HG02759 (cell line): ENCODE measurements at regions not wholly inside any gene's neighbourhood (a gene's known extent, or its start where the extent isn't known, plus 50 kb on each side); places are given as distances from the start of the nearest gene placed in this dataset.
"Not testable (repeated sequence)": the region's sequence is repeated elsewhere in the genome, so short reads cannot be mapped to it uniquely, and the experiment has no call there.

Experiments used
- ATAC-seq: cut with Tn5 transposase; IDR thresholded peaks from one replicate; pipeline ENCODE4 v1.9.1; 2021; ENCODE audit warnings: mild to moderate bottlenecking, moderate library complexity; ENCODE audit not compliant: unreplicated experiment

DNA sequence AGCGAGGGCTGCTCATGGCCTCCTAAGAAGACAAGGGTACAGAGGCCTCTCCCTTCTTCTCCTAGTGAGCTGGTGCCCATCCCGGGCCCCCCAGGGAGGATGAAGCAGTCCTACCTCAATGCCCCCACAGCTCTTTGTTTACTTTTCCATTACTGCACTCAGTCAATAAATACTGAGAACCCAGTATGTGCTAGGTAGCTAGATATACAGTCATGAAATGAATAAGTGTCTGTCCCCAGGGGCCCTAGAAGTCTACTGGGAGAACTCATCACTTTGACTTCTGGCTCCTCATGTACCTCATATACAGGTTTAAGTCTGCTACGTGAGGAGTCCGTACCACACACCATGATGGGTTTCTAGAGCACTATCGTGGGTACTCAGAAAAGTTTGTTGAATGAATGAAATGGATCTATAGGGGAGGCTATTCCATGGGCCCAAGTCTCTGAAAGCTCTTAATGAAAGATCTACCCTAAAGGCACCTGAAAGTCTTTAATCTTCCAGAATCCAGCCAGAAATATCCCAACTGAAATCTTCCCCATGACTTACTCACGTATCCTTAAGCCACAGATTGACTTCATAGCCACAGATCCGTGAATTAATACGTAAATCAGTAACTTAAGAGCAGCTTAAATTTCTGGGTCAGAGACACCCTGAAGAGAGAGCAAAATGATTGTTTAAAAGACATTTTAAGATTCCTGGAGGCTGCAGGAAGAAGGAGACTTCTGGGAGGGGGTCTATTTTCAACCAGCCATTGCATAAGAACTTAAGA is 51.6 kb upstream of the POMP start:
- no peak for ATAC-seq

DNA sequence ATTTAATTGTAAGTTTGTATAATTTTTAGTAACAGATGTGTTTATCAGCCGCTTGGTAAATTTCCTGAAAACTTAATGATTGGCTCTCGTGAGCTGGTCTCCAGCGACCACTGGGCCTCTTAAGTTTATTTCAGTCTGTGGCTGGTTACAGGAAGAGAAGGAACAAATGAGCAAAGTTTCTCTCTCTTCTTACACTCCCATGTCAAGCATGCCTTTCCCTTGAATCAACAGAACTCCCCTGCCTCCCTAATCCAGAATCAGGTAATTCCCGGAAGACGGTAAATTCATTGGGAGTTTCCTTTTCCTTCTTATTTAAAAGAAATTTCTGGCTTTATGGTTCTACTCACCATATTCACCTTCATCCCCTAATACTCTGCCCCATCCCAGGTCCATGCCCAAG is 52.5 kb upstream of the POMP start:
- ATAC-seq: no peak

DNA sequence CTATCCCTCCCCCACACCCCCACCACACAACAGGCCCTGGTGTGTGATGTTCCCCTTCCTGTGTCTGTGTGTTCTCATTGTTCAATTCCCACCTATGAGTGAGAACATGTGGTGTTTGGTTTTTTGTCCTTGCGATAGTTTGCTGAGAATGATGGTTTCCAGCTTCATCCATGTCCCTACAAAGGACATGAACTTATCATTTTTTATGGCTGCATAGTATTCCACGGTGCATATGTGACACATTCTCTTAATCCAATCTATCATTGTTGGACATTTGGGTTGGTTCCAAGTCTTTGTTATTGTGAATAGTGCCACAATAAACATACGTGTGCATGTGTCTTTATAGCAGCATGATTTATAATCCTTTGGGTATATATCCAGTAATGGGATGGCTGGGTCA is 53.8 kb upstream of the POMP start:
- ATAC-seq: not testable (repeated sequence)

DNA sequence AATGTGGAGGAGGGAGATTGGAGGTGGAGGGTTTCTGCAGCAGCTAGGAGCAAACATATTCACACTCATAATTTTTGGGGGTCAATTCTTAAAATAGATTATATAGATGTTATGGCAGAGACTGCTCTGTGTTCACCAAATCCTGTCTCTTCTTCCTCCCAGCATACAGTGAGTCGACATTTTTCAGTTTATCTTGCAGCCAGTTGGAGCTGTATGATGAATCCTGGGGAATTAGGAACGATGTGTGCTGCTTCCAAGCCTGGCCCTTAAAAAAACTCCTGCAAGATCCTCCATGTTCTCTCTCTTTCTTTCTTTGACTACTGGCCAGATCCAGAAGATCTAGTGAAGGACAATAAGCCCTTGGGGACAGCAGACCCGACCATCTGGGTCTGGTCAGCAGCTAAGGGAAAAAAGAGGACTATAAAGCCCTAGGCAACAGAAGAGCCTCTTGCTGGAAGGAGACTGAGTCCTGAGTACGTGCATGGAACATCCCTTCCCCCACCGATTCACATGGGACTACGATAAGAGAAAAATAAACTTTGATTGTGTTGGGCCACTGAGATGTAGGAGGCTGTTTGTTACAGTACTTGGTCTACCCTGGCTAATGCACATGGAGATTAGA is 55.8 kb upstream of the POMP start:
- ATAC-seq: no peak

DNA sequence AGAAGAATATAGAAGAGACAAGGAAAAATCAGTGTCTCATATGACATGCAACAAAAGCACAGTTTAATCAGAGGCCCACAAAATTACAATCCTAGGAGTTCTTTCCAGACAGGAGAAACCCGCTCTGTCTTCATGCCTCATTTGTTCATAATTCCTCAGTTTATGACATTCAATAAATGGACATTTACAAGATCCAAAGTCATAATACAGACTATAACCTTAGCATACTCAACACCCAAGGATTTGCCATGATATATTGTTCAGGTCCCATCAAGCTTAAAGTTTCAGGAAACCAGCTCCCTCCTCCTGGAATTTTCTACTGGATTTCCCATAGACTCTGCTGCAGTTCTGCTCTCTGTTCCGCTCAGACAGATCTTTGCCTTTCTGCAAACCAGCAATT is 56.4 kb upstream of the POMP start:
- no peak for ATAC-seq

DNA sequence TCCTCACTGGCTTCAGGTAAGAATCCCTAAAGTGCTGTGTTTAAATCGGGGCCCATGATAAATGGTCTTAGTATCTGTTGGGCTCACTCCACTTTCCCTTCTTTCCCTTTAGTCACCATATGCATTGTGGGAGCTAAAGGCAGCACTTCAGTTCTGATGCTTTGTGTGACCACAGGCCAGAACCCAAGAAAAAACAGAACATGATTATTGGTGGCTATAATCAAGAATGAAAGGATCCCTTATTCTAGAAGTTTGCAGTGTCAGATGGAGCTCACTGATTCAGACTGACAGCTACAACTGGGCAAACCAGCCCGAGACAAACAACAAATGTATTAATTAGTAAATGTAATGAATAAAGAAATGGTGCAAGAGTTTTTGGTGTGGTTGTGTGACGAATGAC is 57.3 kb upstream of the POMP start:
- ATAC-seq: no peak

DNA sequence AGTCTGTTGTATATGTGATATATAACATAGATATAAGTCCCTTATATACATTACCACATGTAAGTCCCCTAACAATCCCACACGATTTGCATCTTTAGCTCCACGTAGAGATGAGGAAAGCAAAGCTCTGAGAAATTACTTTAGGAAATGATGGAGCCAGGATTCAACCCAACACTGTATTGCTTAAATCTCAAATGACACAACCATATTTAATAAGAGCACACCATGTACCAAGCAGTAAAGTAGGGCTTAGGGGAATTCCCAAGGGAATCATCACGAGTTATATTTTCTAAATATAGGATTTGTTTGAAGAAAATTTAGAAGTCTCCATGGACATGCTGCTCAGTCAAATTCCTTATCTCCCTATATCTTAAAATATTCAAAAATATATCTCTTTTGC is 61.3 kb upstream of the POMP start:
- no peak for ATAC-seq

DNA sequence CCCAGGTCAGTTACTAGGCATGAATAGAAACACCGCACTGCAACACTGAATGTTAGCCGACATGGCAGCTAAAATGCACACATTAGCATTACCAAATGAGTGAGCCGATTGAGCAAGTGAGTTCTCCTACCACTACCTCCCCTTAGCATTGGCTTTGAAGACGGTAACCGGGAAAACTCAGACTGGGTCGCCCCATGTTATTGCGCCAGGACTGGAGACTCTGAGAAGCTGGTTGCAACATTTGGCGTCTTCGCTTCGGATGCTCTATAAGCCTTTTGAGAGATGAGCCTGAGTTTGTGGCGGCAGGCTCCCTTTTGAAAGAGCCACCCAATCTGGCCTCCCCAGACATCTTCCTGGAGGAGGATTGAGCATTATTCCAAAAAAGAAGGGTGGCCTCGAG is 68.5 kb upstream of the POMP start:
- ATAC-seq: no peak

DNA sequence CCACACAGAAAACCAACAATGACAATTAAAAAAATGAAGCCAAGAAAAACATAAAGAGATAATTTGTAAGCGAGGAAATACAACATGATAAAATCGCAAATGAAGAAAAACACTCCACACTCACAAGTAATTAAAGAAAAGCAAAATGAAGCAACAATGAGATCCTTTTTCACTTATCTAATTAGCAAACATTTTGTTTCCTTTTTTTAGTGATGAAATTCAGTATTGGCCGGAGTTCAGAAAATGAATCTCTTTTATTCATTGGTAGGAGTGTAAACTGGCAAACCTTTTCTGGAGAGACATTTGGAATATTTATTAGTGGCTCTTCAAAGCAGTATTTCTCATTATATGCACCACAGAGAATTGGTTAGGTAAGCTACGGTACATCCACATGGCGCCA is 70.6 kb upstream of the POMP start:
- no peak for ATAC-seq

DNA sequence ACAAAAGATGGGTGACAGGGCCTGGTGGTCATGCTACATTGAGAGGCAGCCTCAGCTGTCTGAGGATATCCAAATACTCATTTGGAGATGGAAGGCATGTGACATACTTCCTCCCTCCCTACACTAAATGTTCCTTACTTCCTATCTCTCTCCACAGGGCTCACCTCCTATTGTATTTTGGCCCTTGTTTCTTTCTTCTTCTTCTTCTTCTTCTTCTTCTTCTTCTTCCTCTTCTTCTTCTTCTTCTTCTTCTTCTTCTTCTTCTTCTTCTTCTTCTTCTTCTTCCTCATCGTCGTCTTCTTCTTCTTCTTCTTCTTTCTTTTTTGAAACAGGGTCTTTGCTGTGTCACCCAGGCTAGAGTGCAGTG is 71.8 kb upstream of the POMP start:
- no peak for ATAC-seq

DNA sequence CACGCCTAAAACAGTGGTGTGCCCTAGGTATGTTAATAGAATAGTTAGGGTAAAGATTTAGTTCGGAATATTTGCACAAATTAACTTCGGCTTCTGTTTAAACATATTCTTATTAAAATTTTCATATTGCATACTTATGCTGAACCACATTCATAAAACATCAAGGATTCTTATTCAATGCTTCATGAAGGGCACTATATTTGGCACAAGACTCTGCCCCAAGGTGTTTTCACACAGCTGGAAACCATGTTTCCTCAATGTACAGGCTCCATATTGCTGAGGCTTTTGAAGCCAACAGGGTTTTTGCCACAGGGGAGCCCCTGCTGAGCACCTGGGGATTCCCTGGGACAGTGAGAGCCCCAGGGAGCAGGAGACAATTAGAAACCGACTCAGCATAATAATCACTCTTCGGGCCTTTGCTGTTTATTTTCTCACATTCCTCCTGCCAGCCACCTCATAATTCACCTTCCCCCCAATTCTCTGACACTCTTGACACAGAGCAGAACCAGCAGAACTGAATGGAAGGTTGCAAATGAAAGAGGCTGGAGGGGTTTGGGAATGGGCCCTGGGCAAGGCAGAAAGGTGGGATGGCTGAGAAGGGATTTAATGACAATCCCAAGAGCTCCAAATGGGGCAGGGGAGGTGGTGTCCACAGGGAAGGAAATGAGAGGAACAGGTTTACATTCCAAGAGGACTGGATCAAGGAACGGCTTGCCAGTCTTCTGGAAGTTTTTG is 72.3 kb upstream of the POMP start:
- no peak for ATAC-seq

DNA sequence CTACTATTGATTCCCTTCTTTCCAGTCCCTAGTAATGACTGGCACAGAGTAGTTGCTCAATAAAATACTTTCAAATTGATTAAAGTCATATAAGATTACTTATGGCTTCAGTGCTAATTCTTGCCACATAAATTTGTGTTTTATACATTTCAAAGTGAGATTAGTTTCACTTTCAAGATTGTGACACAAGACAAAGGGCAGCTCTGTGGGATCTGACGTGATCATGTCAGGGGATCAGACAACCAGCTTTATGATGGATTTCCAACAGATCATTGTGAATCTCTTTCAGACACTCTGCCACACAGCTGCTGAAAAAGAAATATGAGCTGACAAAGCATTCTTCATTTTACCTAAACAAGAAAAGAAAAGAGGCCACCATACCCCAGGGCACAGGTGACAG is 73.4 kb upstream of the POMP start:
- ATAC-seq: no peak

DNA sequence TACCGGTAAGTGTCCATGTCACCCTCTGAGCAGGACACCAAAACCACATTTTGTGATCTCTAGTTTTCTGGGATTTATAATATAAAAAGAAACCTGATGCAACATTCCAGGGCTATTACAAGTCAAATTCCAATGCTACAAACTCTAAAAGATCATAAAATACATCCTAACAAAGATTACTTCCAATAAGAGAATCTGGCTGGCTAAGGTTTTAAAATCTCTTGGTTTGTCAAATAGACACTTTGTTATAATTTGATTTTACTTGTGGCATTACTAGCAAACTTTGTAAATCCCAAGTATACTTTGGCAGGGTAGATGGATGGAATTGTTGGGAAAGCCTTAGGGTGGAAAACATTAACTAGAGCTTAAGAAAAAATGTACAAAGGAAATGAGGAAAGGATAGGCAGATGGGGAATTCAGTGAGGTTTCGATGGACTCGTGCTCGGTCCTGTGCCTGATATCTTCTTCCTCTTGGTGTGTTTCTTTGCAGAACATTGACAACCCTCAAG is 74.0 kb upstream of the POMP start:
- ATAC-seq: no peak

DNA sequence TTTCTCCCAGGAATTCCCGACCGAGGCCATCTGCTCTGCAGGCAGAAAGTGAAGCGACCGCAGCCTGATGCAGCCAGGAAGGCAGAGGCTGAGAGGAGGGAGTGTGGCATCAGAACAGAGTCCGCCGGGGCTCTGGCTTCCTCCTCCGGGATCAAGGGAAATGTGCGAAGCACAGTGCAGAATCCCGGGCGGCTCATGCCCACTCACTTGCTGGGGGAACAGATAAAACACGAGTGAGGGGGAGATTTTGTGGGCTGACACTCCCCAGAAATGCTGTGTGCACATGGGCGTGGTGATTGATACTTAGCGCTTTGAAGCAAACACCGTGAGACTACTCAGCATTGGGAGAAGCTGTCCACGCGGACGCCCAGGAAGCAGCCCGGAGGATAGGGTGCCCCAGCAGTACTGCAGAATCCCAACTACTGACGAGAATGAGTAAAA is 75.3 kb upstream of the POMP start:
- ATAC-seq: no peak

DNA sequence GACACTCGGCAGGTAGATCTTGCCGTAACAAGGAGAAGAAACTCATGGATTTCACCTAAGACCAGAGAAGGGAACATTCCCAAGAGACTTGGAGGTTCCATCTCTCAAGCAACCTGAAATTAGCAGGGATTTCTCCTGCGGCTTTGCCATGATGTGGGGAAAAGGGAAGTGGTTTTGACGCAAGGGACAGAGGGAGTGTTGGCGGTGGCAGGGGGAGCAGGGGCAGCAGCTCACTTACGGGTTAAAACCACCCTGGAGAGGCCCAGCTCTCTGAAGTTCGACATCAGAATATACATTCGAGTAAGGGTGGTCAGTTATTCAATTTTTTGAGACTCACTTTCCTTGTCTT is 76.1 kb upstream of the POMP start:
- ATAC-seq: no peak

DNA sequence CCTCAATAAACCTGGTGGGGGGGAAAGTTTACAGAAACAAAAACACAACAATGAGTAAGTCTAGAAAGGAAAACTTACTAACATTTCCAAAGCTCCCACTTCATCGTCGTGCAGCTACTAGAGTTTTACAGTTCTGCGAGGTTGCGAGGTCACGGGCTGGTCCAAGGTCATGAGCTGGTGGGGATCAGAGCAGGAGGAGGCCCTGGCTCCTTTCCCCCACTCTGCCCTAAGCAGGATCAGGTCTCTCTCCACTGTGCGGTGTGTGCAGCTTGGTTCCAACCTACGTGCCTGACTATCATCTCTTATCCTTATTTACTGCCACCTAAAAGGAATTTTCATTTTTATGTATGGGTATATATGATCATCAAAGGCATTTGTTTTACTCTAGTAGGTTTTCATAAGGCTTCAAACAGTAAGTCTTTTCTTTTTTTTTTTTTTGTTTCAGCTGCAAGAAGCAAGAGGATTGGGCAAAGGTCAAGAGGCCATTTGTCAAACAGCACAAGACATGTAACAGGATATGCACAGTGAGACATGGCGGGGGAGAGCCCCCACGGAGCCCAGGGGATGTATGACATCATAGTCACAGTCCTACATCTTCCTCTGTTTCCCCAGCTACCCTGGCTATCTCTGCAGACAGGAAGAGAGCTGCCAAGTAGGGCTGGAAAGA is 76.6 kb upstream of the POMP start:
- ATAC-seq: peak; percentile 53

DNA sequence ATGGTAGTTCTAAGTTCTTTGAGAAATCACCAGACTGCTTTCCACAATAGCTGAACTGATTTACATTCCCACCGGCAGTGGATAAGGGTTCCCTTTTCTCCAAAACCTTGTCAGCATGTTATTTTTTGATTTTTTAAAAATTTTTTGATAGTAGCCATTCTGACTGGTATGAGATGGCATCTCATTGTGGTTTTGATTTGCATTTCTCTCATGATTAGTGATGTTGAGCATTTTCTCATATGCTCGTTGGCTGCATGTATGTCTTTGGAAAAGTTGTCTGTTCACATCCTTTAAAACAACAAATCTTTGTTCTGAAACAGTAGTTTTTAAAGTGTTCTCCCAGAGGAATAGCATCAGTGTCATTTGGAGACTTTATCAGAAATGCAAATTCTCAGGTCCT is 77.5 kb upstream of the POMP start:
- no peak for ATAC-seq

DNA sequence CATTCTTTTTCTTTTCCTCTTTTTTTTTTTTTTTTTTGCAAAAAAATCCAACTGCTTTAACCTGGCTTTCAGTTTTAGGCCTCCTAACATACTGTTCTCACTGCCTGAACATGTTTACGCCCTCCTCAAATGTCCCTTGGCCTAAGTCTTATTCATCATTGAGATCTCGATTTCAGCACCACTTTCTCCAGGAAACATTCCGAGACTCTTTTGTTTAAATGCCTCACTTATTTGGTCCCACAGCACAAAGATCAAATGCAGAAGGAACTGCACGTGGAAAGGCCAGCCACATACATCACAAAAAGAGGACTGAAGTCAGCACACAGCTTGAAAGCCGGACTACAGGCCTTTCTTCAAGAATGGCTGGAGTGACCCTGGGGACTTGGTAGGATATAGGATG is 79.2 kb upstream of the POMP start:
- no peak for ATAC-seq

DNA sequence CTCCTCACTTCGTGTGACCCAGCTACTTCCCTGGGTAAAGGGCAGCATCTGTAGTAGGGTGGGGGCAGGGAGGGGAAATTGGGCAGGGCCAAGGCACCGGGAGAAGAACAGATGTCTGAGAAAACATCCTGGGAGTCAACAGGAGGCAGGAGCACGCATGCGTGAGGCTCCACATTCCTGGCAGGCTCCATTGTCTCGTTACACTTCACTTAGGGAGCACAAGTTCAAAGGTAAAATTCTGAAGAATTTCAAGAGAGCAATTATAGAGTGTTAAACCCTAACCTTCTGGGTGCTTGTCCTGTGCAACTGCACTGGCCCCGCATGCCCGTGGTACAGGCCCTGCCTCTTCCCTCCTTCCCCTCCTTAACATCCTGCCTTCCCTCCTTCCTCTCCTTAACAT is 79.6 kb upstream of the POMP start:
- no peak for ATAC-seq

DNA sequence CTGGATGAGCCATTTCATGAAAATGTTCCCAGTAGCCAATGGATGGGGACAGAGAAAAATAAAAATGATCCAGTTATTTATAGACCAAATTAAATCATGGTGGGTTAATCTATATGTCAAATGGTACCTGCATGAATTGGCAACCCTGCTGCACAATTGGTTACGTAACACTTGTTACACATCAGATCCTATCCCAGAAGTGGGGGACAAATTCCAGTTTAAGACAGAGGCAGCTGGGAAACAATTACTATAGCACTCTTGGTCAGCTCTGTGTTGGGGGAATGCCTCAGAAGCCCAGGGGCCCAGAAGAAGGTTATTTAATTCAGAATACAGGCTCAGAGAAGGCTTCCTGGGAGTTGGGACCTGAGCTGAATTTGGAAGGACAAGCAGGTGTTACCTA is 81.1 kb upstream of the FLT1 start:
- ATAC-seq: no peak

DNA sequence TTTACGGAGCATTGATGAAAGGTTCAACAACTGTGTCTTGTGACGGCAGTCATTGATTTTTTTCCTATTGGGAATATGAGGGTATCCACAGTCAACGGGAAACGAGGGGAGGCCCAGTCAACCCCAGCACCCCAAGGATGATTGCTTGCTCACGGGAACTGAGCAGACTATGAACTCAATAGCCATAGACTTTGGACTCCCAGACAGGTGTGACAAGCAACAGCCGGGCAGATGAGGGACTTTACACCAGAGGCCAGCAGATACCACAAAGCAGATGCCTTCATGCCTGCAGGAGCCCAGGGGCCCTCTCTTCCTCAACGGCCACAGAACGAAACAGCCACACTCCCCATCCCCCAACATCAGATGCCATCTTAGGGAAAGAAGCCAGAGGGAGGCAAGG is 80.3 kb upstream of the FLT1 start:
- ATAC-seq: peak; percentile 58
